ENCODE measurements at regions not wholly inside any gene's neighbourhood (a gene's known extent, or its start where the extent isn't known, plus 50 kb on each side); places are given as distances from the start of the nearest gene placed in this dataset.

GRCh38 chr21:25240974-25241373 lies 366.3 kb downstream of the MRPL39 start (continued):
- TF ChIP-seq, protein P1, sequence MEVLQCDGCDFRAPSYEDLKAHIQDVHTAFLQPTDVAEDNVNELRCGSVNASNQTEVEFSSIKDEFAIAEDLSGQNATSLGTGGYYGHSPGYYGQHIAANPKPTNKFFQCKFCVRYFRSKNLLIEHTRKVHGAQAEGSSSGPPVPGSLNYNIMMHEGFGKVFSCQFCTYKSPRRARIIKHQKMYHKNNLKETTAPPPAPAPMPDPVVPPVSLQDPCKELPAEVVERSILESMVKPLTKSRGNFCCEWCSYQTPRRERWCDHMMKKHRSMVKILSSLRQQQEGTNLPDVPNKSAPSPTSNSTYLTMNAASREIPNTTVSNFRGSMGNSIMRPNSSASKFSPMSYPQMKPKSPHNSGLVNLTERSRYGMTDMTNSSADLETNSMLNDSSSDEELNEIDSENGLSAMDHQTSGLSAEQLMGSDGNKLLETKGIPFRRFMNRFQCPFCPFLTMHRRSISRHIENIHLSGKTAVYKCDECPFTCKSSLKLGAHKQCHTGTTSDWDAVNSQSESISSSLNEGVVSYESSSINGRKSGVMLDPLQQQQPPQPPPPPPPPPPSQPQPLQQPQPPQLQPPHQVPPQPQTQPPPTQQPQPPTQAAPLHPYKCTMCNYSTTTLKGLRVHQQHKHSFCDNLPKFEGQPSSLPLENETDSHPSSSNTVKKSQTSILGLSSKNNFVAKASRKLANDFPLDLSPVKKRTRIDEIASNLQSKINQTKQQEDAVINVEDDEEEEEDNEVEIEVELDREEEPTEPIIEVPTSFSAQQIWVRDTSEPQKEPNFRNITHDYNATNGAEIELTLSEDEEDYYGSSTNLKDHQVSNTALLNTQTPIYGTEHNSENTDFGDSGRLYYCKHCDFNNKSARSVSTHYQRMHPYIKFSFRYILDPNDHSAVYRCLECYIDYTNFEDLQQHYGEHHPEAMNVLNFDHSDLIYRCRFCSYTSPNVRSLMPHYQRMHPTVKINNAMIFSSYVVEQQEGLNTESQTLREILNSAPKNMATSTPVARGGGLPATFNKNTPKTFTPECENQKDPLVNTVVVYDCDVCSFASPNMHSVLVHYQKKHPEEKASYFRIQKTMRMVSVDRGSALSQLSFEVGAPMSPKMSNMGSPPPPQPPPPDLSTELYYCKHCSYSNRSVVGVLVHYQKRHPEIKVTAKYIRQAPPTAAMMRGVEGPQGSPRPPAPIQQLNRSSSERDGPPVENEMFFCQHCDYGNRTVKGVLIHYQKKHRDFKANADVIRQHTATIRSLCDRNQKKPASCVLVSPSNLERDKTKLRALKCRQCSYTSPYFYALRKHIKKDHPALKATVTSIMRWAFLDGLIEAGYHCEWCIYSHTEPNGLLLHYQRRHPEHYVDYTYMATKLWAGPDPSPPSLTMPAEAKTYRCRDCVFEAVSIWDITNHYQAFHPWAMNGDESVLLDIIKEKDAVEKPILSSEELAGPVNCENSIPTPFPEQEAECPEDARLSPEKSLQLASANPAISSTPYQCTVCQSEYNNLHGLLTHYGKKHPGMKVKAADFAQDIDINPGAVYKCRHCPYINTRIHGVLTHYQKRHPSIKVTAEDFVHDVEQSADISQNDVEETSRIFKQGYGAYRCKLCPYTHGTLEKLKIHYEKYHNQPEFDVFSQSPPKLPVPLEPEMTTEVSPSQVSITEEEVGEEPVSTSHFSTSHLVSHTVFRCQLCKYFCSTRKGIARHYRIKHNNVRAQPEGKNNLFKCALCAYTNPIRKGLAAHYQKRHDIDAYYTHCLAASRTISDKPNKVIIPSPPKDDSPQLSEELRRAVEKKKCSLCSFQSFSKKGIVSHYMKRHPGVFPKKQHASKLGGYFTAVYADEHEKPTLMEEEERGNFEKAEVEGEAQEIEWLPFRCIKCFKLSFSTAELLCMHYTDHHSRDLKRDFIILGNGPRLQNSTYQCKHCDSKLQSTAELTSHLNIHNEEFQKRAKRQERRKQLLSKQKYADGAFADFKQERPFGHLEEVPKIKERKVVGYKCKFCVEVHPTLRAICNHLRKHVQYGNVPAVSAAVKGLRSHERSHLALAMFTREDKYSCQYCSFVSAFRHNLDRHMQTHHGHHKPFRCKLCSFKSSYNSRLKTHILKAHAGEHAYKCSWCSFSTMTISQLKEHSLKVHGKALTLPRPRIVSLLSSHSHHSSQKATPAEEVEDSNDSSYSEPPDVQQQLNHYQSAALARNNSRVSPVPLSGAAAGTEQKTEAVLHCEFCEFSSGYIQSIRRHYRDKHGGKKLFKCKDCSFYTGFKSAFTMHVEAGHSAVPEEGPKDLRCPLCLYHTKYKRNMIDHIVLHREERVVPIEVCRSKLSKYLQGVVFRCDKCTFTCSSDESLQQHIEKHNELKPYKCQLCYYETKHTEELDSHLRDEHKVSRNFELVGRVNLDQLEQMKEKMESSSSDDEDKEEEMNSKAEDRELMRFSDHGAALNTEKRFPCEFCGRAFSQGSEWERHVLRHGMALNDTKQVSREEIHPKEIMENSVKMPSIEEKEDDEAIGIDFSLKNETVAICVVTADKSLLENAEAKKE (CRISPR knock-in tag; IDR thresholded peaks at IDR 0.05) = no peak

- no peaks in the 10 kb centered on the region for H4K20me1 ChIP-seq (replicated peaks; ENCODE audit: insufficient read depth)
- no peaks in the 10 kb centered on the region for H3K9me2 ChIP-seq (ENCODE audit: insufficient read depth)
- Mint-ChIP-seq H3K9me3 (peaks cover 37% of the 10 kb centered on the region), H3K36me3 (ENCODE audit: low read depth) (peaks cover 2% of the 10 kb centered on the region; the same call in 1 of the 3 replicates), H3K27me3 (ENCODE audit: insufficient read depth, low read depth, poor library complexity) (no peaks in the 10 kb centered on the region), H3K4me1 (no peaks in the 10 kb centered on the region), H3K4me3 (no peak overlapping the region), H3K27ac (no peak overlapping the region)
- H3K4me1 ChIP-seq (ENCODE audit: insufficient read depth) = no peaks in the 10 kb centered on the region
- no peak overlapping the region for H3K4me3 ChIP-seq
- no peaks in the 10 kb centered on the region for H3K79me2 ChIP-seq (replicated peaks; ENCODE audit: insufficient read depth)
- no peak overlapping the region for H2AFZ ChIP-seq
- no peak overlapping the region for H3K27ac ChIP-seq (ENCODE audit: low read depth)
- no peaks in the 10 kb centered on the region for H3K27me3 ChIP-seq (ENCODE audit: insufficient read depth)
- DNase-seq (ENCODE audit: low spot score) (no peak), ATAC-seq (no peak)
- no peak overlapping the region for H3K4me2 ChIP-seq
- H3K36me3 ChIP-seq (ENCODE audit: insufficient read depth) = no peaks in the 10 kb centered on the region
- no peaks in the 10 kb centered on the region for H3F3A ChIP-seq (replicated peaks; ENCODE audit: low read depth)
- no peak for TF ChIP-seq ZNF331 (CRISPR knock-in tag; IDR thresholded peaks at IDR 0.05; ENCODE audit: low read depth)
- TF ChIP-seq ZNF114 (CRISPR knock-in tag; IDR thresholded peaks at IDR 0.05) = no peak
- no peak for TF ChIP-seq CREB1 (CRISPR knock-in tag; IDR thresholded peaks at IDR 0.05; ENCODE audit: low read depth)
- no peak for TF ChIP-seq POLR2AphosphoS5 (IDR thresholded peaks at IDR 0.05; ENCODE audit: low read depth)
- no peak for TF ChIP-seq EZH2 (IDR thresholded peaks at IDR 0.05; ENCODE audit: low read depth, unreplicated experiment)
- no peak for TF ChIP-seq EZH2phosphoT487 (IDR thresholded peaks at IDR 0.05; ENCODE audit: unreplicated experiment)
- no peak for TF ChIP-seq NANOG (IDR thresholded peaks at IDR 0.05; ENCODE audit: borderline replicate concordance)
- no peak for TF ChIP-seq CTCF (conservative IDR thresholded peaks at IDR 0.05; ENCODE audit: low read depth in 2 of 2)
Measured at GRCh38 chr21:25234857-25235801, 372.2 kb downstream of the MRPL39 start.

Measured in GM23338 (cell line).